GM12873 (cell line): ENCODE measurements at regions not wholly inside any gene's neighbourhood (a gene's known extent, or its start where the extent isn't known, plus 50 kb on each side); places are given as distances from the start of the nearest gene placed in this dataset.

Experiments
- TF ChIP-seq, protein P1 (sequence below): IDR thresholded peaks from 2 replicates; pipeline ENCODE4 v1.5.1; 2012; ENCODE audit warnings: low read depth, mild to moderate bottlenecking, moderate library complexity, low read length, control low read depth; ENCODE audit not compliant: insufficient read depth; ENCODE audit errors: missing control alignments

DNA sequence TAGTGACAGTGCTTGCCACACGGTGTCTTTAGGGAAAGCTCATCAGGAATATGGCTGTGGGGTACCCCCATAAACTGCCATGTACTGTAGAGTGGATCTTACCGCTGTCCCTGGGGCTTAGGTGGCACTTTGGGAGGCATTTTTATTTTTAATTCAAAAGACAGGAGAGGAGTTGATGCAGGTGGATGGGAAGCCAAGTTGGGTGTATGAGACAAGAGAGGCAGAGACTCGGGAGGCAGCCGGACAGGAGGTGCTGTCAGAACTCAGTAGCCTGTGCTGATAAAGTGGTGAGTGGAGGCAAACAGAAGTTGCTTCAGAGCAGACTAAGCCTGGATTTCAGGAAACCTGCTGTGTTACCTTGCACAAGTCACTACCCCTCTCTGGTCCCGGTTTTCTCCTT lies 185.9 kb downstream of the TMEM132E start:
- TF ChIP-seq, protein P1, sequence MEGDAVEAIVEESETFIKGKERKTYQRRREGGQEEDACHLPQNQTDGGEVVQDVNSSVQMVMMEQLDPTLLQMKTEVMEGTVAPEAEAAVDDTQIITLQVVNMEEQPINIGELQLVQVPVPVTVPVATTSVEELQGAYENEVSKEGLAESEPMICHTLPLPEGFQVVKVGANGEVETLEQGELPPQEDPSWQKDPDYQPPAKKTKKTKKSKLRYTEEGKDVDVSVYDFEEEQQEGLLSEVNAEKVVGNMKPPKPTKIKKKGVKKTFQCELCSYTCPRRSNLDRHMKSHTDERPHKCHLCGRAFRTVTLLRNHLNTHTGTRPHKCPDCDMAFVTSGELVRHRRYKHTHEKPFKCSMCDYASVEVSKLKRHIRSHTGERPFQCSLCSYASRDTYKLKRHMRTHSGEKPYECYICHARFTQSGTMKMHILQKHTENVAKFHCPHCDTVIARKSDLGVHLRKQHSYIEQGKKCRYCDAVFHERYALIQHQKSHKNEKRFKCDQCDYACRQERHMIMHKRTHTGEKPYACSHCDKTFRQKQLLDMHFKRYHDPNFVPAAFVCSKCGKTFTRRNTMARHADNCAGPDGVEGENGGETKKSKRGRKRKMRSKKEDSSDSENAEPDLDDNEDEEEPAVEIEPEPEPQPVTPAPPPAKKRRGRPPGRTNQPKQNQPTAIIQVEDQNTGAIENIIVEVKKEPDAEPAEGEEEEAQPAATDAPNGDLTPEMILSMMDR = no peak

DNA sequence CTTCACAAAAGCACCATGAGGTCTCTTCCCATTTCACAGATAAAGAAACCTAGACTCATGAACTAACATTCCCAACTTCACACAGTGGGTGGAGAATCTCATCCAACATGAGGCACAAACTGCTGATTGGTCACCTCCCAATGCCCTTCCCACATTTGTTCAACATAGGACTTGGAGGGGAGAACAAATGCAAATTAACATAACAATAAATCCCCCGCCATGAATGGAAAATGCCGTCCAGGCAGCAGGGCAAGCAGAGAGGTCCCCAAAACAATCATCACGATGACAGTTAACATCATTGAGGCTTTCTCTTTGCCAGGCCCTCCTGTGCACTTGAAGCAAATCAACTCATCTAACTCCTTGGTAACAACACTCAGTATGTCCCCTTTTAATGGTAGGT lies 185.3 kb downstream of the TMEM132E start:
- TF ChIP-seq, protein P1 = no peak

DNA sequence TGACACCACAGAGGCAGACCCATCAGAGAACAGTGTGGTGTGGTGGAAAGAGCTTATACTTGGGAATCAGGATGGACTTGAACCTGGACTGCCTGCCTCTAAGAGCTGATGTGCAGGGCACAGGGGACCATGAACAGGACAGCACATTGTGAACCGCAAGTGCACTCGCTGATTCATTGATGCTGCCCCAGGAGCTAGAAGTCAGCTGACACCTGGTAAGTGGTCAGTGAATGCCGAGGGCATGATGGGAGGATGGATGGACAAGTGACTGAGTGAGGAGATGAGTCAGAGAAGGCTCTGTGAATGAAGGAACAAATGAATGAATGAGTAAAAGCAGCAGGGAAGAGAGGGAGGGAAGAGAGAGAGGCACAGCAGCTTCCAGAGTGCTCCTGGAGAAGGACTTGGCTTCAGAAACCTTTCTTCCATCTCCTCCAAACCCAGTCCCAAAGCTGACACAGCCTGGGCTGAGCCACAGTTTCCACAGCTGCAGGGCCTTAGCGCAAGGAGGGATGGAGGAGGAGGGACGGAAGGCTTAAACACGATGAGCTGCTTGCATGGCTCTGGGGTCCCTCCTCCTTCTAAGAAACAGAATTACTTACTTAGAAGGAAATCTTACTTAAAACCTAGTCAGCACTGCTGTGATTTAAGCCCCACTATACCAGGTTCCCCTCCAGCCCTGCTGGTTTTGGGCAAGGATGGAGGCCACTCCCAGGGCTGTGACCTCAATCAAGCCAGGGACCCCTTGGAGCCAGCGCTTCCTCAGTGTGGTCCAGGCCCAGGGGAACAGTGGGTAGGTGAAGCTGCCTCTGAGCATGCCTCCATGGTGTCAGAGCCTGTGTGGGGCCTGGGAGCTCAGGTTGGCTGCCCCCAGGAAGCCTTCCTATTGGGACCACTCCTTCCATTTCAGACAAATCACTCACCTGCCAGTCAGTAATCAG lies 184.6 kb downstream of the TMEM132E start:
- TF ChIP-seq, protein P1 = no peak

DNA sequence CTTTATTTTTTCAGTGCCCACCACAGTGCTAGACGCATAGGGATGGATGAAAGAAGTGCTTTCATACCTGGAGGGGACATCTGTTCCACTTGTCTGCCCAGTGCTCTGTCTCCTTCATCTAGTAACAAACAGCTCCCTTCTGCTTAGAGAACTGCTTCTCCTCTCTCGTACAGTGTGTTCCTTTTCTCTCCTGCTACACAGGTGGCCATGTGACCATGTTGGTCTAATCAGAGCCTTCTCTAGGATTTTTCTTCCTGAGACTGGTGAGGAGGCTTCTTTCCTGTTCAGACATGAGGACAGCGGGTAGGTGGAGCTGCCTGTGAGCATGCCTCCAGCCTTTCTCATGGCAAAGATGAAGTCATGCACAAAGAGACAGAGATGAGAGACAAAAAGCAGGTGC lies 182.7 kb downstream of the TMEM132E start:
- TF ChIP-seq, protein P1 = no peak

DNA sequence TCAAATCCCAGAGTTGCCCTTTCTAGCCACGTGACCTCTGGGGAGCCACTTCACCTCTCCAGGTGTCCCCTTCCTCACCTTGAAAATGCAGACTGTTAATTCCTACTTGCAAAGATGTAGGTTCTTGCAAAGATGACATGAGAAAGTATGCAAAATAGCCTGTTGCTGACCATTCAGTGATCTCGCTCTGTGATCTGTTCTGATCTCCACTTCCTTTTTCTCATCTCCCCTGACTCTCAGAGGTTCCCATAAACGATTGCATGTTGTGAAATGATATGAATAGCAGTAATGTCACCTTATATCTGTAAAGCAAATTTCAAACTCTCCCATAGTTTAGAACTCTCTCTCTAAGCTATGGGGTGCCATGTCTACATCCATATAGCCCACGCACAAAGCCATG lies 182.3 kb downstream of the TMEM132E start:
- TF ChIP-seq, protein P1 = no peak

DNA sequence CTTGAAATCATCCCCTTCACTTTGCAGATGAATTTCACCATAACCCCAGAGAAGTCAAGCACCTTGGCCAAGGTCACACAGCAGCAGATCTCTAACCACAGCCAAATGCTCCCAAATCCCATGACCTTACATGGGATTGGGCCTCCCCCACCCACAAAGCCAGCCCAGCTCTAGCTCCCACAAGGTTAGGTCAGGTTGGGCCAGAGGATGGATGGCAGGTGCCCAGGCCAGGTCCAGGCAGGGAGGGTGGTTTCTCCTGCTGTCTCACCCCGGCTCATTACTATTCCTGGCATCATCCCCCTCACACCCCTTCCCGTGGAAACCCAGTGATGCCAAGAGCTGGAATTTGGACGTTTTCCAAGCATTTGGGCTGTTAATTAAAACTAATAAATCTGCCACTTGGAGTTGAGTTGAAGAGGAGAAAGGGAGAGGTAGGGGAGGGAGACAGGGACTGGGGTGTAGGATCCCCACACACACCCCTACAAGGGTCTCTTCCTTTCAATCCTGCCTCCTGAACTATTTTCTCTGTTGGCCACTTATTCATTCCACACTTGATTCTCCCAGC lies 181.6 kb downstream of the TMEM132E start:
- TF ChIP-seq, protein P1 = no peak

DNA sequence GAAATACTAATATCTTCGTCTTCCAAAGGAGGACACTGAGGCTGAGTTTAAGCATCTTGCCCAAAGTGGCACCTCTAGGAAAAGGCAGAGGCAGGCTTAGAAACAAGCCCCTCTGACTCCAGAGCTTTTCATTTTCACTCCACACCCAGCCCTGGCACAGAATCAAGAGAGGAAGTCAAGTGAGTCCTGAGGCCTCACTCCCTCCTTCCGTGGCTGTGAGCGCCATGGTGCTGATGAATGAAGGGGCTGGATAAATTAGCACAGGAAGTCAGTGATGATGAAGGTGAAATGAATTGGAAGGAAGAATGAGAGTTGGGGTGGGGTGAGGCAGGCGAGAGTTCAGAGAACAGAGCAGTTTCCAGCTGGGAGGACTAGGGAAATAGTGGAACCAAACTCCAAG lies 179.3 kb downstream of the TMEM132E start:
- TF ChIP-seq, protein P1 = no peak
